ENCODE measurements at regions not wholly inside any gene's neighbourhood (a gene's known extent, or its start where the extent isn't known, plus 50 kb on each side); places are given as distances from the start of the nearest gene placed in this dataset.

GRCh38 chr13:81562598-81562997 lies 1221.7 kb upstream of the SPRY2 start:
- TF ChIP-seq CTCF (conservative IDR thresholded peaks at IDR 0.05; ENCODE audit: low read depth, low read length) = no peak
- no peak for TF ChIP-seq EZH2 (IDR thresholded peaks at IDR 0.05; ENCODE audit: low read length, unreplicated experiment)
